ENCODE measurements at regions not wholly inside any gene's neighbourhood (a gene's known extent, or its start where the extent isn't known, plus 50 kb on each side); places are given as distances from the start of the nearest gene placed in this dataset.

DNA sequence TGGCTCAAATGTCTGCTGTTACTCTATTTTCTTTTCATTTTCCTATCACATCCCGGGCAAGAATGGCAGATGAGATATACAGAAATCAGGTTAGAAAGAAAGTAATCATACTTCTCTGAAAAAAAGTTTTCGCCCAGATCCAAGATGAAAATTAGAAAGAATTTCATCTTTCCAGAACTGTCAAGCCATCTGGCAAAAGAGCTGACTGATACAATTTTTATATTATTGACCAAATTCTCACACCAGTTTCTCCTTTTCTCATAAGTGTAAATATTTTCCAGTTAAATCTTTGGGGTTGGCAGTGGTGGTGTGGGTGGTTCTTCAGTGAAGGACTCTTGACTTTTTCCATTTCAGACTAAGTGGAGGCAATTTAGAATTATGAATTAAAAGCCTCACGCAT is 371.9 kb downstream of the CD83 start:
- Histone ChIP-seq H2AFZ (ENCODE audit: low read depth, low read length) (no peak overlapping the region), H3K36me3 (ENCODE audit: insufficient read depth, low read length) (no peaks in the 10 kb centered on the region), H3K27ac (ENCODE audit: low read length) (no peak overlapping the region), H3K9ac (ENCODE audit: low read length) (no peak overlapping the region), H3F3A (ENCODE audit: insufficient read depth, low read length, poor library complexity, severe bottlenecking) (no peaks in the 10 kb centered on the region), H4K20me1 (ENCODE audit: insufficient read depth) (no peaks in the 10 kb centered on the region), H3K9me3 (ENCODE audit: low read length) (peaks cover 10% of the 10 kb centered on the region), H3K4me2 (ENCODE audit: low read length) (no peak overlapping the region), H3K27me3 (ENCODE audit: insufficient read depth, low read depth, low read length) (no peaks in the 10 kb centered on the region), H3K79me2 (replicated peaks; ENCODE audit: insufficient read depth, low read length) (no peaks in the 10 kb centered on the region), H3K4me3 (ENCODE audit: low read length) (no peak overlapping the region), H3K9me2 (ENCODE audit: insufficient read depth, low read length) (no peaks in the 10 kb centered on the region)
- TF ChIP-seq POLR2AphosphoS5 (IDR thresholded peaks at IDR 0.05) (no peak), CTCF (IDR thresholded peaks at IDR 0.05; ENCODE audit: poor library complexity, severe bottlenecking) (no peak), SMC3 (conservative IDR thresholded peaks at IDR 0.05; ENCODE audit: poor library complexity) (no peak), MXI1 (conservative IDR thresholded peaks at IDR 0.05; ENCODE audit: poor library complexity, severe bottlenecking) (no peak), EZH2 (IDR thresholded peaks at IDR 0.05; ENCODE audit: borderline replicate concordance, insufficient read depth, low read length, poor library complexity, severe bottlenecking) (no peak), TAF1 (IDR thresholded peaks at IDR 0.05; ENCODE audit: low read depth) (no peak), EP300 (conservative IDR thresholded peaks at IDR 0.05; ENCODE audit: poor library complexity, severe bottlenecking) (no peak), RAD21 (conservative IDR thresholded peaks at IDR 0.05) (no peak)
- TF ChIP-seq, protein P1, sequence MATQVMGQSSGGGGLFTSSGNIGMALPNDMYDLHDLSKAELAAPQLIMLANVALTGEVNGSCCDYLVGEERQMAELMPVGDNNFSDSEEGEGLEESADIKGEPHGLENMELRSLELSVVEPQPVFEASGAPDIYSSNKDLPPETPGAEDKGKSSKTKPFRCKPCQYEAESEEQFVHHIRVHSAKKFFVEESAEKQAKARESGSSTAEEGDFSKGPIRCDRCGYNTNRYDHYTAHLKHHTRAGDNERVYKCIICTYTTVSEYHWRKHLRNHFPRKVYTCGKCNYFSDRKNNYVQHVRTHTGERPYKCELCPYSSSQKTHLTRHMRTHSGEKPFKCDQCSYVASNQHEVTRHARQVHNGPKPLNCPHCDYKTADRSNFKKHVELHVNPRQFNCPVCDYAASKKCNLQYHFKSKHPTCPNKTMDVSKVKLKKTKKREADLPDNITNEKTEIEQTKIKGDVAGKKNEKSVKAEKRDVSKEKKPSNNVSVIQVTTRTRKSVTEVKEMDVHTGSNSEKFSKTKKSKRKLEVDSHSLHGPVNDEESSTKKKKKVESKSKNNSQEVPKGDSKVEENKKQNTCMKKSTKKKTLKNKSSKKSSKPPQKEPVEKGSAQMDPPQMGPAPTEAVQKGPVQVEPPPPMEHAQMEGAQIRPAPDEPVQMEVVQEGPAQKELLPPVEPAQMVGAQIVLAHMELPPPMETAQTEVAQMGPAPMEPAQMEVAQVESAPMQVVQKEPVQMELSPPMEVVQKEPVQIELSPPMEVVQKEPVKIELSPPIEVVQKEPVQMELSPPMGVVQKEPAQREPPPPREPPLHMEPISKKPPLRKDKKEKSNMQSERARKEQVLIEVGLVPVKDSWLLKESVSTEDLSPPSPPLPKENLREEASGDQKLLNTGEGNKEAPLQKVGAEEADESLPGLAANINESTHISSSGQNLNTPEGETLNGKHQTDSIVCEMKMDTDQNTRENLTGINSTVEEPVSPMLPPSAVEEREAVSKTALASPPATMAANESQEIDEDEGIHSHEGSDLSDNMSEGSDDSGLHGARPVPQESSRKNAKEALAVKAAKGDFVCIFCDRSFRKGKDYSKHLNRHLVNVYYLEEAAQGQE (IDR thresholded peaks at IDR 0.05; ENCODE audit: borderline replicate concordance): no peak

DNA sequence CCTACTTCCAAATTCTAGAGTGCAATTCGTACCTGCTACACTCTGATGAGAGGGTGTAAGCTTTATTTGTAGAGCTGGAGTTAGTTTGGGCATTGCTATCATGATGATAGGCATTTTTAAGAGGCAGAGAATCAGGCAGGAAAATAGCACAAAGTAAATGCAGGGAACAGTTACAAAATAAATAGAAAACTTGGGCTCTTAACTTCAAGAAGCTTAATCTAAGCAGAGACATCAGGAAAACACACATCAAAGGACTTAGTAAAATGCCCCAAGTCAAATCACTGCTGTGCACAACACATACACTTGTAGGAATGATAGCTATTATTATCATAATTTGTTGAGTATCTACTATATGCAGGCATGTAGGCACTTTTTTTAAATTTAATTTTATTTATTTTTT is 381.2 kb downstream of the CD83 start:
- TF ChIP-seq TAF1 (IDR thresholded peaks at IDR 0.05; ENCODE audit: low read depth) (no peak), POLR2AphosphoS5 (IDR thresholded peaks at IDR 0.05) (no peak), CTCF (IDR thresholded peaks at IDR 0.05; ENCODE audit: poor library complexity, severe bottlenecking) (no peak), RAD21 (conservative IDR thresholded peaks at IDR 0.05) (no peak), EZH2 (IDR thresholded peaks at IDR 0.05; ENCODE audit: borderline replicate concordance, insufficient read depth, low read length, poor library complexity, severe bottlenecking) (no peak), SMC3 (conservative IDR thresholded peaks at IDR 0.05; ENCODE audit: poor library complexity) (no peak), MXI1 (conservative IDR thresholded peaks at IDR 0.05; ENCODE audit: poor library complexity, severe bottlenecking) (no peak), EP300 (conservative IDR thresholded peaks at IDR 0.05; ENCODE audit: poor library complexity, severe bottlenecking) (no peak)
- TF ChIP-seq, protein P1 (IDR thresholded peaks at IDR 0.05; ENCODE audit: borderline replicate concordance): no peak
- Histone ChIP-seq H3K9ac (ENCODE audit: low read length) (no peak overlapping the region), H3K27me3 (ENCODE audit: insufficient read depth, low read depth, low read length) (no peaks in the 10 kb centered on the region), H3K9me3 (ENCODE audit: low read length) (no peaks in the 10 kb centered on the region), H4K20me1 (ENCODE audit: insufficient read depth) (no peaks in the 10 kb centered on the region), H3K4me3 (ENCODE audit: low read length) (no peak overlapping the region), H3K9me2 (ENCODE audit: insufficient read depth, low read length) (no peaks in the 10 kb centered on the region), H3K36me3 (ENCODE audit: insufficient read depth, low read length) (no peaks in the 10 kb centered on the region), H2AFZ (ENCODE audit: low read depth, low read length) (no peak overlapping the region), H3F3A (ENCODE audit: insufficient read depth, low read length, poor library complexity, severe bottlenecking) (peaks cover 11% of the 10 kb centered on the region), H3K79me2 (replicated peaks; ENCODE audit: insufficient read depth, low read length) (no peaks in the 10 kb centered on the region), H3K27ac (ENCODE audit: low read length) (no peak overlapping the region), H3K4me2 (ENCODE audit: low read length) (no peak overlapping the region)
